SH-SY5Y (cell line): ENCODE measurements at regions not wholly inside any gene's neighbourhood (a gene's known extent, or its start where the extent isn't known, plus 50 kb on each side); places are given as distances from the start of the nearest gene placed in this dataset.

Experiments
- GATA2 ChIP-seq: IDR thresholded peaks from 2 replicates; pipeline ENCODE4 v1.6.1; 2011; ENCODE audit warnings: mild to moderate bottlenecking, low read depth, low read length
- GATA3 ChIP-seq: IDR thresholded peaks from 2 replicates; pipeline ENCODE4 v1.6.1; 2011; ENCODE audit warnings: low read depth, mild to moderate bottlenecking, low read length, moderate library complexity

DNA sequence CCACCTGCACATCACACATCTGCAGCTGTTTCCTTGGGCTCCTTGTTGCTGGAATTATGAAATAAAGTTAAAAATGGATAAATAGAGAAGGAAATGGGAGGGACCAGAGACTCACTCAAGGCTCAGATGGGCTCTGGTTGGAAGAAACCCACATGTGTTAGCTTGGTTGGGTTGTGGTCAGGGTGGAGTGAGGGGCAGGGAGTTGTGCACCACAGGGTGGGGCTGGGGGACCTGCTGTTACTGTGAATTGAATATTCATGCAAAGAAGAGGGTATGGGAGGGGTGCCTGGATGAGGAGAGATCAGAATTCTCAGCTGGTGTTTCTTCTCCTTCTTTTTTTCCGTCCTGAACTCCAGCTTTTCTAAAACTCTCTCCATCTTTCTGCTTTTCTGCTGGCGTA is 320.7 kb downstream of the MAP2K4 start:
- TF ChIP-seq GATA2 (no peak), GATA3 (no peak)

DNA sequence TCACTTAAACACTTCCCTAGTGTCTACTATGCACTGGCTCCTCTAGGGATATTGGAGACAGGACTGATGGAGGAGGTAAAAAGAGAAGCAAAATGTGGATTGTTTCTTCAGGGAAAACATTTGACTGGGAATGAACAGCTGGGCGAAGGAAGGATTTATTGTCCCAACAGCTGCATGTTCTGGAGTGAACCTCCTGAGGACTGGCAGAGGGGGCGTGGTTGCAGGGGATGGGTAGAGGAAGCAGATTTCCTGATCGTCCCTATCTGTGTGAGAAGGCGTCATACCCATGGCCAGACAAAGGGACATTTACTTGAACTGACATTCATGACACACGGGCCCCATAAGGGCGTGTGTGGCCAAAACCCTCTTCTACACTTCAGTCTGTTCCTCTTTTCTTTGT is 321.5 kb downstream of the MAP2K4 start:
- TF ChIP-seq GATA2 (no peak), GATA3 (no peak)

DNA sequence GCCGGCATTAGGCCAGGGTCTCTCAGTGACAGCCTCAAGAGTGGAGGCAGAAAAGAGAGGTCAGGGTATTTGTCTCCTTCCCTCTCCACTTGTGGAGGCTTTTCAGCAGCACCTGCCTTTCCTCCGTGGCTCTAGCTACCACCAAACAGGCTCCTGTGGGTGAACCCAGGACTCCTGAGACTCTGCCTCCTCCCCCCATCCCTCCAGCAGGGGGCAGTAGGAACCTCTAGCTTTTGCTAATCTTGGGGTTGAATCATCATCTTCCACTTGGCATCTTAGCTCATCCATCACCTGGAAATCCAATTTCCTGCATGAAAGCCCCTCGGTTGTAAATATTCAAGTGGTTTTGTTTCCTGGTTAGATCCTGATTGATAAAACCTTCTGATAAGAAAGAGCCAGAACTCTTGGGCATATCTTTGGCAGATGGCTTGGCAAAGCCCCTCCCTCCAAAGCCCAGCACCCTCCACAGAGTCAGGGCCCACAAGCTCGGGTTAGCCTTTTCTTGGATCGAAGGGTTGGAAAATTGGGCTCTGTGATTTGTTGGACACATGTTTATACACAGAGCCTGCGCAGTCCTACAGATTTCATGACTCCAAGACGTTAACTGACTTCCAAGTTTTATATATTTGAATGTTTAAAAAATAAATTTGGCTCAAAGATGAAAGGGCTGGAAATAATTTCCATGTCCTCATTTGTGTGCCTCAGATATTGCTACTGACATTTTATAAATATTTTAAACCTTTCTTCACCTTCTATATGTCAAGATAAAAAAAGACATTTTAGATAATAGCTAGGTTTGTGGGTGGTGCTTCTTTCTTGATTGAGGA is 322.1 kb downstream of the MAP2K4 start:
- no peak for TF ChIP-seq GATA2
- TF ChIP-seq GATA3 = no peak

DNA sequence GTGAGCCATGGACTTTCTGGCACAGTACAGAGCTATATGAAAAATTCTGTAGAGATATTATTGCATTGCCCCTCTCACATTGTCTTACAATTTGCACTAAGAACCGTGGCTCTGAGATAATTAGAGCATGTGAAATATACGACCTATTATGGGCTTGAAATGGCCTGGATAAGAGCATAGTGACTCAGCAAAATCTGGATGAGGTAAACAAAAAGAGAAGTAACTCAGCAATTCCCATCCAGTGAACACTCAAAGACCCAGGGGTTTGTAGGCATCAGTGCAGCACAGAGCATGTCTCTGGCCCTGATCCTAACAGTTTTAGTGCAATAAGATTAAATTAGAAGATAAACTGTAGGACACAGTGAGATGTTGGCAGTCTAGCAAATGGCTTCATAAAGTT is 317.2 kb upstream of the MYOCD start:
- TF ChIP-seq GATA2 (no peak), GATA3 (no peak)

DNA sequence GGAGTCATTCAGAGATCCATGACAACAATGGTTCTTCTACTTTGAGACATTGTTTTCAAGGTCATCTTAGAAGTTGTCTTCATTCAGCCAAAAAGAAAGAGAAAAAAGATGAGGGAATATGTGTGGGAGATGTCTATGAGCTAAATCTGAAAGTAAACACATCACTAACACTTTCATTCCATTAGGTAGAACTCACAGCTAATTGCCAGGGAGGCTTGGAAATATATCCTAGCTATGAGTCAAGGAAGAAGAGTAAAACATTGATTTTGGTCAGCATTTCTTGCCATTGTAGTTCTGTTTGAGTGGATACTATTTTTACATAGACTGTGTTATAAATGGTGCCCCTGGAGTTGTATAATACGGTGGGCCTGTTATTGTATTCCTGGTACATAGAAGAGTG is 316.4 kb upstream of the MYOCD start:
- TF ChIP-seq GATA2 (no peak), GATA3 (no peak)

DNA sequence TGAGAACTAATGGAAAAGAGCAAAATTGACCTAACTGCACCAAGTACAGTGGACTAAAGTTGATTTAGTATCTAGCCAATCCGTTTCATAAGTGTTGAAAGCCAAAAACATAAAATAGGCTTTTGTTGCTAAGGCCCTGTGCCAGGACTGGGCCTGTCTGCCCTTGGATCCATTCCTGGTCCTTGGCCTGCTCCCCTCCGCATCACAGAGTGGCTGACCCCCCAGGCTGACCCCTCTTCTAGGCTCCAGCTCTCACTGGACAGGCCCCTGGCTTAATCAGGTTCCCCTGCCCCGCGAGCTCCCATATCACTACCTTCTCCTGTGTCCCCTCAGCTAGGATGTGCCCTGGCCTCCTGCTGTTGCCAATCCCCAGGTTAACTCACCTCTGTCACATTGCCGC is 313.6 kb upstream of the MYOCD start:
- TF ChIP-seq GATA3 = no peak

DNA sequence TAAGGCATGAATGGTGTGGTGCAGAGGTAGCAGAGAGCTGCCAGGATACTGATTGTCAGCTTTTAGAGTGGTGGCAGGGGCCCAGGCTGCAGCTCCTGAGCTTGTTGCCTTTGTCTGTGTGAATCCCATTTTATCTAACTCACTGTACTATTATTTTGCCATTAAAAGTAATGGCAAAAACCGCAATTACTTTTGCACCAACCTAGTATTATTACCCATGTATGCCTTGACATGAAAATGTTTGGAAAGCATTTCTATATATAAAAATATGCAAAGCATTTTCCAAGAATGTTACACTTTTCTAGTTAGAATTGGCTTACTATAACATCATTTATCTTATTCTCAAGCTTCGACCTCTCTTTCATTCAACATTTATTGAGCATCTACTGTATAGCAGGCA is 308.1 kb upstream of the MYOCD start:
- TF ChIP-seq GATA3 = no peak
- TF ChIP-seq GATA2 = no peak

DNA sequence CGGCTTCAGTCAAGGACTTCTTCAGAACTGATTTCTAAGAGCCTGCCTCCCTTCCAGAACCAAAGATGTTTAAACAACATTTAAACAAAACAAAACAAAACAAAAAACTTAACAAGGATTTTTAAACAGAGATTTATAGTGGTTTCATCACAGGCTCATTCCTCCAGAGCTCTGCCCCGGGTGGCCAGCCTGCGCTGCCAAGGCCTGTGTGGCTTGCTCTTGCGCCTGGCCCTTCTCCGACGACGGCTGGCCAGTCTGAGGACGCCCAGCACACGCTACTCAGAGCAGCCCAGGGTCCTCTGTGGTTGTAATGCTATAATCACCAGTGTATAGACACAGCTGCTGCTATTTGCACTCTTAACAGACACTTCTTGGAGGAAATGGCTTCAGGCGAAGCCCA is 307.2 kb upstream of the MYOCD start:
- TF ChIP-seq GATA3 = no peak
- TF ChIP-seq GATA2 = no peak

DNA sequence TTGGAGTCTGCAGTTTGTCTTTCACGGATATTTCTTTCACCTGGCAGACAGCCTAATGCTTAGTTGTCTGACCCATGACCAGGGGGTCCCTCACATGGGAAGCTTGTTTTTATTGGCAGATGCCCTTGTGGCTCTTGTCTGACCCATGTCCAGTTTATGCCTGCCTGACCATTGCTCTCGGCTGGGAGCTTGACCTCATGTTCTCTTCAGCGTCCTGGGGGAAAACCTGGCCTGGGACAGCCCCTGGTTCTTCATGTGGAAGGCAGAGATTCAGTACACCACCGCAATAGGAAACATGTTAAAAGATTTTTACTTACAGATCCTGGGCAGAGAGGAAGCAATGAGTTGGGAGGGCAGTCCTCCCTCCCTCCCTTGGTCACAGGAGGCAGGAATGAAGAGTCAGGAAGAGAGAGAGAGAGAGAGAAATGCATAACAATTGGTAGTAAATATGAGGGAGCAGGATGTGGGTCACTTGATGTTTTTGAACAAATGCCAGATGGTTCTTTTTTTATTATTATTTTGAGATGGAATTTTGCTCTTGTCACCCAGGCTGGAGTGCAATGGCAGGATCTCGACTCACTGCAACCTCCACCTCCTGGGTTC is 302.7 kb upstream of the MYOCD start:
- no peak for TF ChIP-seq GATA2
- no peak for TF ChIP-seq GATA3

DNA sequence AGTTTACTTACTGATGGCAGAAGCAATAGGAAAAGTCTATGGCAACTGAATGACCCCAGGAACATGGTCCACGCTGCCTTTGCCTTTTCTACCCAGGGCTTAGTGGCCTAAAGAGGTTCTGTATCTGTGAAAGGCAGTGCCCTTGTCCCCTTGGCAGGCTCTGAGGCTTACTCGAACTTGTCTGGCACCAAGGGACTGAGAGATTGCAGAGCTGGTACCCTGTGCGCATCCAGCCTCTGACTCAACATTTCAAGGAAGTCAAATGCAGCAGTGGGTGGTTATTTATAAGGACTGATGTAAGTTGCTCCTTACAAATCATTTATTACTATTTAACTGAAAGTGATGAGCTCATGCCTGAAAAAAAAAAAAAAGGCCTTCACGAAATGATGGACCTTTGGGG is 299.9 kb upstream of the MYOCD start:
- TF ChIP-seq GATA2 (no peak), GATA3 (no peak)

DNA sequence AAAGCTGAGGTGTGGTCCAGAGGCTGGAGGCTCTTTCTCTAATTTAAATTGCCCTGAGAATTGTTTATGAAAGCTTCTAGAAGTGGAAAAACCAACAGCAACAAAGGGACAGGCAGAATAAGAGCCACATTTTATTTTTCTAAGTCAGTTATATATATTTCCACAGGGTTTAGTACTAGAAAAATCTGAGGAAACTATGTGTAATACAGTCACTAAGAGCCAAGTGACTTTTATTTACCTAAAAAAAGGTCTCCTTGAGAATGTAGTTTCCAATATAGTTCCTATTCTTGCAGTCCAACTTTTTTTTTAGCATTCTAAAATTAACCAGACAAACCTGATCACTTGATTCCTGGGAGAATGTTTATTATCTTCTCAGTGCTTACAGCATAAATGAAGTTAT is 296.6 kb upstream of the MYOCD start:
- TF ChIP-seq GATA2 = no peak
- no peak for TF ChIP-seq GATA3

DNA sequence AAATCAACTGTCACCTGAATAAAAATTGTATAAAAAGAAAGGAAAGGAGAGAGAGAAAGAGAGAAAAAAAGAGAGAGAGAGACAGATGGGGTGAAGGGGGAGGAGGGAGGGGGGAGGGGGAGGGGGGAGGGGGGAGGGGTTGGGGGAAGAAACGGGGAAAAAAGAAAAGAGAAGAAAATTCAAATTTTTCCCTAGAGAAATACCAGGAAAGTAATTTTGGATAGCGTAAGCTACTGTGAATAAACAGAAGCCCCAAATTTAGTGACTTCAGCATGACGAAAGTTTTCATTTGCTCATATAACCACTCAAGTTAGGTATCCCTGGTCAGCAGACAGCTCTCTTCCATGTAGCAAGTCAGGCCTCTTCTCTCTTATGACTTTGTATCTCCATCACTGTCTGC is 289.4 kb upstream of the MYOCD start:
- no peak for TF ChIP-seq GATA2
- TF ChIP-seq GATA3 = no peak

DNA sequence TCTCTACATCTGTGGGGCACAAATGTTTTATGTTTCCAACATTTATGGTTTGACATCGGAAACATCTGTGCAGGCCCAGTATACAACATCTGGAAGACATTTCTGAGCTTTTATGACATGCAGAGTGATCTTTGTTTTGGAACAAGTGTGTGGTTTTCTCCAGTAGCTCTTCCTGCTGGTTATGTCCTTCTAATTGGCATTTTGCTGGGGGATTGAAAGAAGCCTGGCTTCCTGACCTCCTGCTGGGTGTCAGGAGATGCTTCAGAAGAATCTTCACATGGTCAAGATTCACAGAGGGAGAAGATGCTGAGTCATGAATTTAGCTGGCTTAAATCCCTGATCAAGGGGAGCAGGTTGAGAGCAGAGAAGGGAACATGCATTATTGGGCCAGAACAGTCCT is 279.5 kb upstream of the MYOCD start:
- TF ChIP-seq GATA2 (no peak), GATA3 (no peak)

DNA sequence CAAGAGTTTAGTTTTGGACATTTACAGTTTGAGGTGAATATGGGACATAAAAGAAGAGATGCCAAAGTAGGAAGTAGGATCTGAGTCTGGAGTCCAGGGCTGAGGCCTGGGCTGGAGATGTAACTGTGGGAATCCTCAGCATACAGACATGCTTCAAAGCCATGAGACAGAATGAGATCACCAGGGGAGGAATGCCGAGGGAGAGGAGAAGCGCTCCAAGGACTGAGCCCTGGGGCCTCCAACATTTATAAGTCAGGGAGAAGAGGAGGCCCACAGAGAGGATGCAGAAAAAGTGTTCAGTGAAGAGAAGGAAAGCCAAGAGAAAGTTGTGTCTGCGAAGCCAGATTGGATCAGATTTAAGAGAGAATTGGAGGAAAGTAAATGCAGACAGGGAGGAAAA is 277.5 kb upstream of the MYOCD start:
- no peak for TF ChIP-seq GATA2
- TF ChIP-seq GATA3 = no peak

DNA sequence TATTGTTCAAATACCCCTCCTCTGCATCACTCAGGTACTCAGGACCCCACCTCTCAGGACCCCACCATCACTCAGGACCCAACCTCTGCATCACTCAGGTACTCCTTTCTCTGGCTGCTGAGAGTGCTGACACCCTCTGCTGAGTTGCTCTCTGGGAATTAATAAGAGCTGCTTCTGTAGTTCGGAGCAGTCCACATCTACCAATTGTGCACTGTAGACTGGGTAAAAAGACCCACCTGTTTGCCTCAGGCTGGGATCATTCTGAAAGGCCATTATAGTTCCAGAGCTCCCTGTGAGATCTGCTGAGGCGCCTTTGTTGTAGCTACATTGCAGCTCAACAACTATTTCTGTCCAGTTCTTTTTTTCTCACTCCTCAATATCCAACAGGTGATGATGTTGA is 276.3 kb upstream of the MYOCD start:
- TF ChIP-seq GATA3 = no peak
- no peak for TF ChIP-seq GATA2

DNA sequence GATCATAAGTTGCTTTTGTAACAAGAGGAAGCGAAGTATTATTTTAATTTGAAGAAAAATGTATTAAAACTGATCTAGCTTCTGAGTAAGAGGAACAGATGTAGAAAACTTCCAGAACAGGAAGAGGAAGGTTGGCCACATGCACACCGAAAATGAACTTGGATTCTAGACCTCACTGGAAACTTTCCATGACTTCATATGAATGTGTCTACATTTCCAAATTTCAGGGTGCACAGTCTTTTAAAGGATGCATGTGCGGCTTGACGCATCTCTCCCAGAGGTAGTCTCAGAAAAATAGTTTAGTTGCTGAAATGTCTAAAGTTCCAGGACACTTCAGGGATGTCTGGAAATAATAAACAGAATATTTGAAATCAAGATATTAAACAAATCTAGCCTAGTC is 275.1 kb upstream of the MYOCD start:
- no peak for TF ChIP-seq GATA2
- TF ChIP-seq GATA3 = no peak

DNA sequence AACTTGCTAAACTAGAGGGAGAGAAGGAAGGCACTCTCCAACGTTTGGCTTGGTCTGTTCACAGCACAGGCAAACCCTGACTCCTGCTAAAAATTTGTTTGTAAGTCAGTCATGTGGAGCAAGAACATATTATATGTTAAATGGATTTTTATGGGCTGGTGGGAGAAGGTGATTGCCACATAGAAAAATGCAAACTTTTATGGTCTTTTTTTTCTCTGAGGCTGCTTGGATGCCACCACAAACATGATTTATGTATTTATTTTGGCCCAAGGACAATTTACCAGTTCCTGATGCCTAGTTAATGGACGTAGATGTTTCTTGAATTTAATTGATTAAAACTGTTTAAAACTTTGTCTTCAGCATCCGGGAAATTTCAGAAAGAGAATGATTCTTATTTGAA is 274.2 kb upstream of the MYOCD start:
- no peak for TF ChIP-seq GATA3
- no peak for TF ChIP-seq GATA2
